K562 (cell line): ENCODE measurements at regions not wholly inside any gene's neighbourhood (a gene's known extent, or its start where the extent isn't known, plus 50 kb on each side); places are given as distances from the start of the nearest gene placed in this dataset.

Source experiments
- CREB1 ChIP-seq, 2 experiments: sonication (generic) in 1 of 2; formaldehyde crosslinking in 1 of 2; IDR thresholded peaks; 2 replicates each; pipeline versions ENCODE4 v1.6.1 to v1.8.0; 2012 to 2022; ENCODE audit warnings: inconsistent platforms in 1 of 2, mild to moderate bottlenecking in 1 of 2, missing genetic modification reagents in 1 of 2, moderate library complexity in 1 of 2
- CSDE1 ChIP-seq, 2 experiments: fragments of 450-650 bp; IDR thresholded peaks; 2 replicates each; pipeline ENCODE4 v1.6.1; 2016; ENCODE audit warnings: mild to moderate bottlenecking in 1 of 2
- GATA2 ChIP-seq: sonication (generic); formaldehyde crosslinking; IDR thresholded peaks from 2 replicates; pipeline ENCODE4 v1.4.0; 2020; ENCODE audit warnings: mild to moderate bottlenecking, missing genetic modification reagents
- MAFK ChIP-seq: IDR thresholded peaks from 2 replicates; pipeline ENCODE4 v1.6.1; 2011; ENCODE audit warnings: low read length, improper control_type of control experiment
- MYNN ChIP-seq, 2 experiments: sonication (generic); formaldehyde crosslinking in 1 of 2; IDR thresholded peaks; 2 replicates each; pipeline versions ENCODE4 v1.5.0 to v1.6.1; 2016 to 2020; ENCODE audit warnings: antibody characterized with exemption in 1 of 2, missing genetic modification reagents in 1 of 2
- NFRKB ChIP-seq: fragments of 450-650 bp; IDR thresholded peaks from 2 replicates; pipeline ENCODE4 v1.6.1; 2016; ENCODE audit warnings: low read depth
- U2AF2 ChIP-seq: fragments of 200-400 bp; formaldehyde crosslinking; optimal IDR thresholded peaks from 2 replicates; pipeline ENCODE3; 2017; ENCODE audit warnings: low read depth, mild to moderate bottlenecking, low read length
- ZFP36 ChIP-seq: fragments of 150-350 bp; IDR thresholded peaks from 2 replicates; pipeline ENCODE4 v1.6.1; 2018; ENCODE audit warnings: low read length, low read depth; ENCODE audit not compliant: partially characterized antibody
- ZFX ChIP-seq: sonication (generic); formaldehyde crosslinking; IDR thresholded peaks from 2 replicates; pipeline ENCODE4 v1.8.0; 2022; ENCODE audit warnings: mild to moderate bottlenecking, missing genetic modification reagents, moderate library complexity
- TF ChIP-seq, protein P1 (sequence below), 3 experiments: IDR thresholded peaks in 2 of 3; conservative IDR thresholded peaks in 1 of 3; 2 replicates each; pipeline ENCODE4 v1.5.1; 2011 to 2012; ENCODE audit warnings: low read length in 3 of 3, mild to moderate bottlenecking in 3 of 3, control low read depth in 2 of 3, improper control_type of control experiment in 1 of 3, inconsistent platforms in 1 of 3, low read depth in 1 of 3, mixed read lengths in 1 of 3, moderate library complexity in 1 of 3; ENCODE audit not compliant: insufficient read depth in 2 of 3
- TF ChIP-seq, protein P2 (sequence below), 2 experiments: fragments of 450-650 bp; formaldehyde crosslinking in 1 of 2; IDR thresholded peaks; 2 replicates each; pipeline versions ENCODE4 v1.4.0 to v1.6.1; 2014 to 2020; ENCODE audit warnings: mild to moderate bottlenecking in 2 of 2, borderline replicate concordance in 1 of 2, low read depth in 1 of 2

DNA sequence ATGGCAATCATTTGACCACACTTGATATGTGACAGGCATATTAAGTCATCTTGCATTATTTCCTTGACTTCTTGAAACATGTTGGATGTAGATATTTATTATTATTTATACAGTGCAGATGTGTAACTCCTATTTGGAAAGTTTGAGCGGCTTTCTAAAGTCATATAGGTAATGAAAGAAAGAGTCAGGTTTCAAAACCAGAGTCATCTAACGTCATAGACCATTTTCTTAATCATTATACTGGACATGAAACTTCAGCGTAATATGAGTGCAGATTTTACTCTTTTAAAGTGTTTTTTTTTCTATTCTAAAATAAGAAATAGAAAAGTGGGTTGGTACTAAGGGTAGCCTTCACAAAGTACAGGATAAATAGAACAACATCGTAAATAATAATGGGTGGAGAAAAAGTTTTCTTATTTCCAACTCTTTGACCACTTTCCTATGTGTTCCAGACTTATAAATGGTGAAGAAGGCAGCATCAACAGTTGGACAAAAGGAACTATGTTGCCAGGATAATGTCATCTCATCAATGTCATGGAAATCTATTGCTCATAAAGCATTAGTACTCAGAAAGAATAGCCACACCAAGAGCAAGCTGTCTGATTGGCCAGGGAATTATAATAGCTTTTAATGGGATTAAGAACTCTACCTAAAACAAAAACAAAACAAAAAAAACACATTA lies 108.0 kb upstream of the PCDH18 start:
- TF ChIP-seq, protein P1, sequence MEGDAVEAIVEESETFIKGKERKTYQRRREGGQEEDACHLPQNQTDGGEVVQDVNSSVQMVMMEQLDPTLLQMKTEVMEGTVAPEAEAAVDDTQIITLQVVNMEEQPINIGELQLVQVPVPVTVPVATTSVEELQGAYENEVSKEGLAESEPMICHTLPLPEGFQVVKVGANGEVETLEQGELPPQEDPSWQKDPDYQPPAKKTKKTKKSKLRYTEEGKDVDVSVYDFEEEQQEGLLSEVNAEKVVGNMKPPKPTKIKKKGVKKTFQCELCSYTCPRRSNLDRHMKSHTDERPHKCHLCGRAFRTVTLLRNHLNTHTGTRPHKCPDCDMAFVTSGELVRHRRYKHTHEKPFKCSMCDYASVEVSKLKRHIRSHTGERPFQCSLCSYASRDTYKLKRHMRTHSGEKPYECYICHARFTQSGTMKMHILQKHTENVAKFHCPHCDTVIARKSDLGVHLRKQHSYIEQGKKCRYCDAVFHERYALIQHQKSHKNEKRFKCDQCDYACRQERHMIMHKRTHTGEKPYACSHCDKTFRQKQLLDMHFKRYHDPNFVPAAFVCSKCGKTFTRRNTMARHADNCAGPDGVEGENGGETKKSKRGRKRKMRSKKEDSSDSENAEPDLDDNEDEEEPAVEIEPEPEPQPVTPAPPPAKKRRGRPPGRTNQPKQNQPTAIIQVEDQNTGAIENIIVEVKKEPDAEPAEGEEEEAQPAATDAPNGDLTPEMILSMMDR (IDR thresholded peaks at IDR 0.05 in 2 of 3, conservative IDR thresholded peaks at IDR 0.05 in 1 of 3; ENCODE audit: insufficient read depth in 2 of 3, low read depth in 1 of 3, low read length in 3 of 3): no peak
- no peak for TF ChIP-seq U2AF2
- TF ChIP-seq ZFX (CRISPR knock-in tag): no peak
- no peak for TF ChIP-seq MAFK
- TF ChIP-seq, protein P2, sequence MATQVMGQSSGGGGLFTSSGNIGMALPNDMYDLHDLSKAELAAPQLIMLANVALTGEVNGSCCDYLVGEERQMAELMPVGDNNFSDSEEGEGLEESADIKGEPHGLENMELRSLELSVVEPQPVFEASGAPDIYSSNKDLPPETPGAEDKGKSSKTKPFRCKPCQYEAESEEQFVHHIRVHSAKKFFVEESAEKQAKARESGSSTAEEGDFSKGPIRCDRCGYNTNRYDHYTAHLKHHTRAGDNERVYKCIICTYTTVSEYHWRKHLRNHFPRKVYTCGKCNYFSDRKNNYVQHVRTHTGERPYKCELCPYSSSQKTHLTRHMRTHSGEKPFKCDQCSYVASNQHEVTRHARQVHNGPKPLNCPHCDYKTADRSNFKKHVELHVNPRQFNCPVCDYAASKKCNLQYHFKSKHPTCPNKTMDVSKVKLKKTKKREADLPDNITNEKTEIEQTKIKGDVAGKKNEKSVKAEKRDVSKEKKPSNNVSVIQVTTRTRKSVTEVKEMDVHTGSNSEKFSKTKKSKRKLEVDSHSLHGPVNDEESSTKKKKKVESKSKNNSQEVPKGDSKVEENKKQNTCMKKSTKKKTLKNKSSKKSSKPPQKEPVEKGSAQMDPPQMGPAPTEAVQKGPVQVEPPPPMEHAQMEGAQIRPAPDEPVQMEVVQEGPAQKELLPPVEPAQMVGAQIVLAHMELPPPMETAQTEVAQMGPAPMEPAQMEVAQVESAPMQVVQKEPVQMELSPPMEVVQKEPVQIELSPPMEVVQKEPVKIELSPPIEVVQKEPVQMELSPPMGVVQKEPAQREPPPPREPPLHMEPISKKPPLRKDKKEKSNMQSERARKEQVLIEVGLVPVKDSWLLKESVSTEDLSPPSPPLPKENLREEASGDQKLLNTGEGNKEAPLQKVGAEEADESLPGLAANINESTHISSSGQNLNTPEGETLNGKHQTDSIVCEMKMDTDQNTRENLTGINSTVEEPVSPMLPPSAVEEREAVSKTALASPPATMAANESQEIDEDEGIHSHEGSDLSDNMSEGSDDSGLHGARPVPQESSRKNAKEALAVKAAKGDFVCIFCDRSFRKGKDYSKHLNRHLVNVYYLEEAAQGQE (IDR thresholded peaks at IDR 0.05; ENCODE audit: borderline replicate concordance): no peak
- TF ChIP-seq, protein P2 (CRISPR knock-in tag; IDR thresholded peaks at IDR 0.05; ENCODE audit: low read depth): no peak
- no peak for TF ChIP-seq NFRKB
- TF ChIP-seq GATA2 (CRISPR knock-in tag): no peak
- no peak for TF ChIP-seq ZFP36
- no peak for TF ChIP-seq MYNN (IDR thresholded peaks at IDR 0.05)
- no peak for TF ChIP-seq MYNN (CRISPR knock-in tag; IDR thresholded peaks at IDR 0.05)
- TF ChIP-seq CSDE1 (IDR thresholded peaks at IDR 0.05): no peak
- no peak for TF ChIP-seq CREB1 (IDR thresholded peaks at IDR 0.05)
- no peak for TF ChIP-seq CREB1 (CRISPR knock-in tag; IDR thresholded peaks at IDR 0.05)
